DMS153 (cell line): ENCODE measurements at regions not wholly inside any gene's neighbourhood (a gene's known extent, or its start where the extent isn't known, plus 50 kb on each side); places are given as distances from the start of the nearest gene placed in this dataset.

ENCODE experiments used
- DNase-seq: peaks from one replicate; lab custom pipeline; 2025; lab: John Stamatoyannopoulos, UW

- DNase-seq: no peak
Observed at GRCh38 chr4:115780268-115780667, 666.8 kb upstream of the NDST4 start.

GRCh38 chr4:115770046-115770543 is 656.7 kb upstream of the NDST4 start:
- DNase-seq: no peak

DNA sequence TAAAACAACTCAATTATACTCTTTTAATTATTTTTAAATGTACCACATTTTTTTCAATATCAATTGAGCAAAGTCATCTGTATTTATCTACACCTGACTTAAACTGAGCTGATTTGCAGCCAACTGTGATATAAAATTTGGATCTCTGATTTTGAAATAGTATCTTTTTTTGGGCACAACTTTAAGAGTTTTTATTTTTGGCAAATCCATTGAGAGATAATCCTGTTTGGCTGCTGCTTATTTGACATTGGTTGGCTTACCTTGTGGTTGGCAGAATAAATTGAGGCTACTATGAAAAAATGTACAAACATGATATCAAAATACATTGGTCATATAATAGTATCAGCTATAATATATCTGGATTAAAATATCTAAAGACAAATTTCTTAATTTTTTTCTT is 656.0 kb upstream of the NDST4 start:
- DNase-seq: no peak

DNA sequence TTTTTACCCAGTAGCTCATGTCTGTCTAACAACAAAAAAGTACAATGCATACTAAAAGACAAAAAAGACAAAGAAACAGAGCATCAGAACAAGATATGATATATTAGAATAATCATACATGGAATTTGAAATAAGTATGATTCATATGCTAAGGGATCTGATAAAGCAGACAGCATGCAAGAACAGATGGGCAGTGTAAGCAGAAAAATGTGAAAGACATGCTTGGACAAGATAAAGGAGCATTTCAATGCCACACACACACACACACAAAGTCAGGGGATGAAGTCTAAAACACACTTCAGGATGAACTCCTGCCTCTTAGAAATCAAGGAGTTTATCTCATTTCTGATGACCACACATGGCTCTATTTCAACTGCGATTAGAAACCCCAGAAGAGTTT is 649.6 kb upstream of the NDST4 start:
- no peak for DNase-seq

DNA sequence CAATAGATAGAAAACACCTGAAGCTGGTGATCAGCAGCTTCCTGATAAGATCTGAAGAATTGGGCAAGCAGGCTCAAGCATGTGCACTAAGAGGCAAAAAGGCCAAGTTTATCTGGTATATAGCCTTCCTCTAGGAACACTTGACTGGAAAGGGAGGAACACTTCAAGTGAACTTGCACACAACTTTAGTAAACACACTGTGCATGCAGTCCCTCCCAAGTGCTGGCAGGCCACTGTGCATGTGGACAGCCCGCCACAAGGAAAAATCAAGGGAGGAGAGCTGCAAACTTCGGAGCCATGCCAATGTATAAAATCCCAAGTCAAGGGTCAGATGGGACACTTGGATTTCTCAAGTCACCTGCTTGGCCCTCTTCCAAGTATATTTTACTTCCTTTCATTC is 645.8 kb upstream of the NDST4 start:
- DNase-seq: no peak

DNA sequence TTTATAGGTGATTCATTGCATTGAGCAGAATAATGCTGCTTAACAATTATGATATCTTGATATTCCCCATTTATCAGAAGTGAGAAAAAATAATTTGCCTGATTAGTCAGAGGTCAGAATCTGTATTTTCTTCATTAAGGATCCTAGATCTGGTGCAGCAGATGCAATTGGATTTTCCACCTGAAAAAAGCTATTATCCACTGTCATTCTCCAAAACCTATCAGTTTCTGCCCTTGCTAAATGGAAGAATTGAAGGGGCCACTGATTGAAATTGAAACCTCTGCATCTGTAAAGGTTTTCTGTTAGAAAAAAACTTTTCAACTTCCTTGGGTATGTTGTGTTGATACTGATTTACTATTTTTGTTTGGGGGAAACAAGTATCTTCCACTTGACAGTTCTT is 636.0 kb upstream of the NDST4 start:
- DNase-seq: no peak

DNA sequence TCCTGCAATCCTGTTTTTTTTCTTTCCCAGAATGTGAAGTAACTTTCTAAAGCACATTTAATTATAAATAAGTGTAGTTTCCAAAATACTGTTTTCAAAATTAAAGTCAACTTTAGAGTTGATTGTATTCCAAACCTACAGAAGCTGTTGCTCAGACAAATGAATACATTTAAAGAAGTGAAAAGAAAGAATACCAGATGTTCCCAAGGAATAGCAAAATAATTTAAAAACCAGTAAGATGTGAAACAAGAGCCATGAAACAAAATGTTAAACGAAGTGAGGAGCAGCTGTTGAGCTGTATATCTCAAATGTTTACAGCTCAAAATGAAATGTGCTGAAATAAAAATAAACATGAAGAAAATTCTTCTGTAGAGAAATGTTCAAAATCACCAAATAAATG is 627.4 kb upstream of the NDST4 start:
- DNase-seq: no peak

GRCh38 chr4:115729739-115730266 is 616.4 kb upstream of the NDST4 start:
- no peak for DNase-seq

GRCh38 chr4:115723621-115724020 is 610.2 kb upstream of the NDST4 start:
- DNase-seq: no peak

DNA sequence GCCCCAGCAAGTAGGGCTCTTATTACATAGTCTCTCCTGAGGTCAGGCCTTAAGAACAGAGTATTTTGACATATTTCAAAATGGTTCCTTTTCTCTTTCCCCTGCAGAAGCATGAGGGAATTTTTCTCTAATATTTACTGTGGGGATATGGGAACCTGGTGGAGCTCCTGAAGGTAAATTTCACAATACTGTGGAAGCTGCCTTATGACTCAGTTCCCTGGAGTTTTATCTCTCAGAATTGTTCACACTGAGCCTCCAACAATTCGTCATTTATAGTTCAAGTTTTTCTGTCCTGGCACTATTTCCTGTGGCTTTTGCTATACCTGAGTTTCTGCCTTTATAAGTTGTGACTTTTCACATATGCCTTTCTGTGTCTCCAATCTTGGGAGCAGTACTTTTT is 607.2 kb upstream of the NDST4 start:
- no peak for DNase-seq

DNA sequence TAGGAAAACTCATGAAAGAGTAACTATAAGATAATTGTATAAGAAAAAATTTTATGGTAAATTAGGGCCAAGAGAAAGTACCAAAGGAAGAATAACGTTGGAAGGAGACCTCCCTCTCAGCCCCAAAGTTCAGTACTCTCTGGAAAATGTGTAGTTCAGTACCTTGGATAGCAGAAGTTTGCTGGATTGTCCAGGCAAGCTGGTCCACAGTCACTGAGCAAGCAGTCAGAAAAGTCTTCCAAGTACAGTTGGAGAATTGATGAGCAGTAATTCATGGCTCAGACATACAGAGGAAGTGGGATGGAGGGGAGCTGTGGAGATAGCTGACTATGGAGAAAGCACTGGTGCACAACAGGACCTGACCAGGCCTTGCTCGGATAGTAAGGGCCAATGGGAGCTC is 598.2 kb upstream of the NDST4 start:
- no peak for DNase-seq

DNA sequence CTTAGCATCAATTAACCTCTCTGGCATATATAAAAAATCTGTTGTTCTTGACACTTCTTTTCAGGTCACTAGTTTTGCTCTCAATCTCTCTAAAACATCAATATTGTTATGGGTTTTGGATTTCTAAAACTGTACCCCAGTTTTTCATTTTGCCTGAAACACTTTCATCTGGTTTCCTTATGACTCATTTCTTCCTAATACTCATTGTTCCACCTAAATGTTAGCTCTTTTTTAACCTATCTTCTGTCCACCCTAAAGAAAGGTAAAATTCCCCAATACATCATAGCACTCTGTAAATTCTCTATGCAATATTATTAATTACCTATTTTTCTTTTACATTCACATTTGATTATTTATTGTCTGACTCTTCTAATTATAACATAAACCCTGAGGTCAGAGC is 575.5 kb upstream of the NDST4 start:
- DNase-seq: no peak

DNA sequence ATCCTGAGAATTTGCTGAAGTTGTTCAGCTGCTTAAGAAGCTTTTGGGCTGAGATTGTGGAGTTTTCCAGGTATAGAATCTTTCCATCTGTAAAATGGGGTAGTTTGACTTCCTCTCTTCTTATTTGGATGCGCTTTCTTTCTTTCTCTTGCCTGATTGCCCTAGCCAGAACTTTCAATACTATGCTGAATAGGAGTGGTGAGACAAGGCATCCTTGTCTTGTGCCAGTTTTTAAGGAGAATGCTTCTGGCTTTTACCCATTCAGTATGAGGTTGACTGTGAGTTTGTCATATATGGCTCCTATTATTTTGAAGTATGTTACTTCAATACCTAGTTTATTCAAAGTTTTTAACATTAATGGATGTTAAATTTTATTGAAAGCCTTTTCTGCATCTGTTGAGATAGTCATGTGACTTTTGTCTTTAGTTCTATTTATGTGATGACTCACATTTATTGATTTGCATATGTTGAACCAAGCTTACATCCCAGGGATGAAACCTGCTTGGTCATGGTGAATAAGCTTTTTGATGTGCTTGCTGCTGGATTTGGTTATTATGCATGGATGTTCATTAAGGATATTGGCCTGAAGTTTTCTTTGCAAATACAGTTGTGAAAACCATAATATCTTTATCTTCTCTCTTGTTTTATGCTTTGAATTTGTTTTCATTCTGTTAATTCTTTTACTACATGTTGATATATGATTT is 573.8 kb upstream of the NDST4 start:
- DNase-seq: no peak

- no peak for DNase-seq
Observed at GRCh38 chr4:115678425-115678941, 565.1 kb upstream of the NDST4 start.

DNA sequence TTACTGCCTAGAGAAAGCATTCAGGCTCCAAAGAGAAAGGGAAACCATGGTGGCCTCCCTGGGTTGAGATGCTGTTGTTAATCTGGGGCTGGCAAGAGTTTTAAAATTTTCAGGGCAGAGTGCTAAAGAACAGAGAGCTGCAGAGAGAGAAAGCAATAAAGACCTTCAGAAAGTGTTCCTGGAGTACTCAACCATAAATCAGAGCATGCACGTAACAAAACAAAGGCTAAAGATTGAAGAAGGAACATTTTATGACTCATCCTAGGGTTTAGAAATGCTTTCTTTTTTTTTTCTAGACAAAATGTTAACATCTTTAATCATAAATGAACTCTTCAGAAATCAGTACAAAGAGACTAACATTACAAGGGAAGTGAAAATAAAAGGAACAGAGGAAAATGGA is 562.3 kb upstream of the NDST4 start:
- no peak for DNase-seq

GRCh38 chr4:115674485-115674884 is 561.1 kb upstream of the NDST4 start:
- DNase-seq: no peak

DNA sequence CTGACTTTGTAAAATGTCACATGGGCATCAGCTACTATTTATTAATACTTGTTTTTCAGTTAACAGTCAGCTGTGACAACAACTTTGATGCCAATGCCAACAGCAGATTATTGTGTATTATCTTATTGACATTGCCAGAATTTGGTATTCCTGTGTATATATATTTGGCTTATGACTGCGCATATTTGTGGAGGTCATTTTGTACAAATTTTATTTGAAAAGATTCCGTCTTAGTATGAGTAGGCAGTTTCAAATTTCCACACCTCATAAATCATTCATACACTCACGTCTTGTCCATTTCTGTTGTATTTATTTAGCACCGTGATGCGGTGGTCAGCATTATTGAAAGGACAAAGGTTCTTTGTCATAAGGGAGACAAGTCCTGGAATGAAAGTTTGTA is 558.2 kb upstream of the NDST4 start:
- no peak for DNase-seq

DNA sequence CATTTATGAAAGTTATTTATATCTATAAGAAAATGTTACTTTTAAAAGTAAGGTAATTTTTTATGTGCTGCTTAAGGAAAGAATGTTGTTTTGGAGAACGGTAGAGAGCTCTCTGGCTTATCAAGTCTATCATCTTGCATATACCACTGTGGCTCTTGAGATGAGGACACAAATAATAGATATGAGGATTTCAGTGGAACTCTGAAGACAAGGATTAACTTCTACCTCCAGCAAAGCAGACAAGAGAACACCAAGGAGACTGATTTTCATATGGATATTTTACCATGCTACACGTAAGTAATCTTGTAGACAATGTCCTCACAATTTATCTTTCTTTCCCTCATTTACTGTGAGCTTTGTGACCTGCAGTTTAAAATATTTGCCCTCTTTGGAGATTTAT is 557.5 kb upstream of the NDST4 start:
- DNase-seq: no peak

GRCh38 chr4:115668396-115668795 is 555.0 kb upstream of the NDST4 start:
- no peak for DNase-seq

DNA sequence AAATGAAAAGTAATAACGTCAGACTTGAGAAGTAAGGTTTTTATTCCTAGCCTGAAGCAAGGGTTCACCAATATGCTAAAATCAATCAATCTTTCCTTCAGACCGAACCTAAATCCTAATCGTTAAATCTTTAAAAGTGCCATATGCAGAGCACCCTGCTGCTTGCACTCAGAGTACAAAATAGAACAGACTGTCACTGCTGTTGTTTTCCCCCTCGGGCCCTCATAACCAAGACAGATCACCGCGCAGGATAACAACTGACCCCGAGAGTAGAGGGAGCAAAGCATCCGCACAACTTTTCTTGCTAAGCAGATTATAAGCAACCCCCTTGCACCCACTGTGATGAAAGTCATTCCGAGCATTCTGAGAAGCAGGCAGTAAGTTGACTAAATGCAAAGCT is 550.9 kb upstream of the NDST4 start:
- DNase-seq: no peak

GRCh38 chr4:115660465-115660864 is 547.0 kb upstream of the NDST4 start:
- DNase-seq: no peak

GRCh38 chr4:115657991-115658650 is 544.7 kb upstream of the NDST4 start:
- no peak for DNase-seq

GRCh38 chr4:115655626-115656025 is 542.2 kb upstream of the NDST4 start:
- DNase-seq: no peak
